ENCODE measurements at regions not wholly inside any gene's neighbourhood (a gene's known extent, or its start where the extent isn't known, plus 50 kb on each side); places are given as distances from the start of the nearest gene placed in this dataset.

DNA sequence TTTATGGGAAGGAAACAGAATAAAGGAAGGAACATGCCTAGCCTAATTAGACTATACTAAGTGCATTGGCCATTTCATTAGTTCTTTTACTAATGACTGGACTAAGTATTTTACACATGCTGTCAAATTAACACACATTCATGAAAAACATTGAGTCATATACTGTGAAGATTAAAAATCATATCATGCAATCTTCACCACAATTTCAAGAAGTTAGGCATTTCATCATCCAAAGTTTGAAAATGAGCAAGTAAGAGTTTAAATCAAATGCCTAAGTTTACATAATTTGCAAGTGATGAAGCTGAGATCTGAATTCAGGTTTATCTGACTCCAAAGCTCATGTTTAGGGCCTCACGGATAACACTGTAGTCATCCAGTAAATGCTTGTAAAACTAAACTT lies 601.0 kb downstream of the PDCD6IP start:
- H3K36me3 Mint-ChIP-seq = no peaks in the 10 kb centered on the region
- DNase-seq (ENCODE audit: low spot score) = no peak
- H3K27me3 Mint-ChIP-seq (ENCODE audit: low read depth) = no peaks in the 10 kb centered on the region; the same call in 1 of the 2 replicates
- H3K4me3 Mint-ChIP-seq = no peak overlapping the region
- ChIA-PET POLR2A (no interaction called here), CTCF (no interaction called here)
- no peak for ATAC-seq
- H3K4me1 Mint-ChIP-seq = no peaks in the 10 kb centered on the region
- TF ChIP-seq TP53 (CRISPR knock-in tag; IDR thresholded peaks at IDR 0.05) (no peak), ZNF317 (CRISPR knock-in tag; IDR thresholded peaks at IDR 0.05; ENCODE audit: borderline replicate concordance, low read depth) (no peak), ELF4 (CRISPR knock-in tag; IDR thresholded peaks at IDR 0.05; ENCODE audit: low read depth) (no peak), ZNF232 (CRISPR knock-in tag; IDR thresholded peaks at IDR 0.05) (no peak), ZNF121 (CRISPR knock-in tag; IDR thresholded peaks at IDR 0.05) (no peak), GRHL2 (CRISPR knock-in tag; IDR thresholded peaks at IDR 0.05; ENCODE audit: insufficient replicate concordance, severe bottlenecking) (no peak), ZNF396 (CRISPR knock-in tag; IDR thresholded peaks at IDR 0.05; ENCODE audit: borderline replicate concordance) (no peak), ATF1 (CRISPR knock-in tag; IDR thresholded peaks at IDR 0.05) (no peak), NFYB (CRISPR knock-in tag; conservative IDR thresholded peaks at IDR 0.05; ENCODE audit: low read depth) (no peak)
- TF ChIP-seq, protein P1, sequence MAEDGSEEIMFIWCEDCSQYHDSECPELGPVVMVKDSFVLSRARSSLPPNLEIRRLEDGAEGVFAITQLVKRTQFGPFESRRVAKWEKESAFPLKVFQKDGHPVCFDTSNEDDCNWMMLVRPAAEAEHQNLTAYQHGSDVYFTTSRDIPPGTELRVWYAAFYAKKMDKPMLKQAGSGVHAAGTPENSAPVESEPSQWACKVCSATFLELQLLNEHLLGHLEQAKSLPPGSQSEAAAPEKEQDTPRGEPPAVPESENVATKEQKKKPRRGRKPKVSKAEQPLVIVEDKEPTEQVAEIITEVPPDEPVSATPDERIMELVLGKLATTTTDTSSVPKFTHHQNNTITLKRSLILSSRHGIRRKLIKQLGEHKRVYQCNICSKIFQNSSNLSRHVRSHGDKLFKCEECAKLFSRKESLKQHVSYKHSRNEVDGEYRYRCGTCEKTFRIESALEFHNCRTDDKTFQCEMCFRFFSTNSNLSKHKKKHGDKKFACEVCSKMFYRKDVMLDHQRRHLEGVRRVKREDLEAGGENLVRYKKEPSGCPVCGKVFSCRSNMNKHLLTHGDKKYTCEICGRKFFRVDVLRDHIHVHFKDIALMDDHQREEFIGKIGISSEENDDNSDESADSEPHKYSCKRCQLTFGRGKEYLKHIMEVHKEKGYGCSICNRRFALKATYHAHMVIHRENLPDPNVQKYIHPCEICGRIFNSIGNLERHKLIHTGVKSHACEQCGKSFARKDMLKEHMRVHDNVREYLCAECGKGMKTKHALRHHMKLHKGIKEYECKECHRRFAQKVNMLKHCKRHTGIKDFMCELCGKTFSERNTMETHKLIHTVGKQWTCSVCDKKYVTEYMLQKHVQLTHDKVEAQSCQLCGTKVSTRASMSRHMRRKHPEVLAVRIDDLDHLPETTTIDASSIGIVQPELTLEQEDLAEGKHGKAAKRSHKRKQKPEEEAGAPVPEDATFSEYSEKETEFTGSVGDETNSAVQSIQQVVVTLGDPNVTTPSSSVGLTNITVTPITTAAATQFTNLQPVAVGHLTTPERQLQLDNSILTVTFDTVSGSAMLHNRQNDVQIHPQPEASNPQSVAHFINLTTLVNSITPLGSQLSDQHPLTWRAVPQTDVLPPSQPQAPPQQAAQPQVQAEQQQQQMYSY (CRISPR knock-in tag; IDR thresholded peaks at IDR 0.05) = no peak
- TF ChIP-seq, protein P2, sequence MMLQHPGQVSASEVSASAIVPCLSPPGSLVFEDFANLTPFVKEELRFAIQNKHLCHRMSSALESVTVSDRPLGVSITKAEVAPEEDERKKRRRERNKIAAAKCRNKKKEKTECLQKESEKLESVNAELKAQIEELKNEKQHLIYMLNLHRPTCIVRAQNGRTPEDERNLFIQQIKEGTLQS (CRISPR knock-in tag; conservative IDR thresholded peaks at IDR 0.05) = no peak
- peaks cover 12% of the 10 kb centered on the region for H3K9me3 Mint-ChIP-seq
- no peak overlapping the region for H3K27ac Mint-ChIP-seq

DNA sequence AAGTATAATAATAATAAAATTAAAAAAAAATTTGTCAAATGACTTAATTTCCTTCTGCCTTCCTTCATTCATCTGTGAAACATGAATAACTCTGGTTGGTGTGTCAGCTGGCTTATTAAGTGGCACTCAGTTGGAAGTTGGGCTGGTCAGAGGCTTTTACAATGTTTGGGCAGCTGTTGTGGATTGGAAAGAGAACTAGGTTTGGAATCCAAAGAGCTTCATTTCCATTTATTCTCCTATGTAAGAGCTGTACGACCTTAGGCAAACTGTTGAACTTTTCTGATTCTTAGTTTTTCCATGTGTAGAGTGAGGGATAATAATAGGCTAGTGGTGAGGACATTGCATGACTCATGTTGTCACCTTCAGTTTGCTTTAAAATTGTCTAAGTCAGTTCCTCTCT lies 606.7 kb downstream of the PDCD6IP start:
- no peak for ATAC-seq

More for the DNA sequence above, 606.7 kb downstream of the PDCD6IP start:
- Mint-ChIP-seq H3K9me3 (peaks cover 18% of the 10 kb centered on the region), H3K27ac (no peak overlapping the region), H3K36me3 (peaks cover 6% of the 10 kb centered on the region), H3K4me1 (peaks cover 33% of the 10 kb centered on the region), H3K4me3 (no peak overlapping the region), H3K27me3 (ENCODE audit: low read depth) (no peaks in the 10 kb centered on the region; the same call in 1 of the 2 replicates)
- TF ChIP-seq MXD4 (CRISPR knock-in tag; IDR thresholded peaks at IDR 0.05; ENCODE audit: borderline replicate concordance) (no peak), SP1 (CRISPR knock-in tag; conservative IDR thresholded peaks at IDR 0.05) (no peak), IRF2 (CRISPR knock-in tag; IDR thresholded peaks at IDR 0.05; ENCODE audit: borderline replicate concordance, low read depth) (no peak), HMGA2 (CRISPR knock-in tag; IDR thresholded peaks at IDR 0.05) (no peak), FOXP1 (CRISPR knock-in tag; IDR thresholded peaks at IDR 0.05; ENCODE audit: borderline replicate concordance) (no peak)
- TF ChIP-seq, protein P3, sequence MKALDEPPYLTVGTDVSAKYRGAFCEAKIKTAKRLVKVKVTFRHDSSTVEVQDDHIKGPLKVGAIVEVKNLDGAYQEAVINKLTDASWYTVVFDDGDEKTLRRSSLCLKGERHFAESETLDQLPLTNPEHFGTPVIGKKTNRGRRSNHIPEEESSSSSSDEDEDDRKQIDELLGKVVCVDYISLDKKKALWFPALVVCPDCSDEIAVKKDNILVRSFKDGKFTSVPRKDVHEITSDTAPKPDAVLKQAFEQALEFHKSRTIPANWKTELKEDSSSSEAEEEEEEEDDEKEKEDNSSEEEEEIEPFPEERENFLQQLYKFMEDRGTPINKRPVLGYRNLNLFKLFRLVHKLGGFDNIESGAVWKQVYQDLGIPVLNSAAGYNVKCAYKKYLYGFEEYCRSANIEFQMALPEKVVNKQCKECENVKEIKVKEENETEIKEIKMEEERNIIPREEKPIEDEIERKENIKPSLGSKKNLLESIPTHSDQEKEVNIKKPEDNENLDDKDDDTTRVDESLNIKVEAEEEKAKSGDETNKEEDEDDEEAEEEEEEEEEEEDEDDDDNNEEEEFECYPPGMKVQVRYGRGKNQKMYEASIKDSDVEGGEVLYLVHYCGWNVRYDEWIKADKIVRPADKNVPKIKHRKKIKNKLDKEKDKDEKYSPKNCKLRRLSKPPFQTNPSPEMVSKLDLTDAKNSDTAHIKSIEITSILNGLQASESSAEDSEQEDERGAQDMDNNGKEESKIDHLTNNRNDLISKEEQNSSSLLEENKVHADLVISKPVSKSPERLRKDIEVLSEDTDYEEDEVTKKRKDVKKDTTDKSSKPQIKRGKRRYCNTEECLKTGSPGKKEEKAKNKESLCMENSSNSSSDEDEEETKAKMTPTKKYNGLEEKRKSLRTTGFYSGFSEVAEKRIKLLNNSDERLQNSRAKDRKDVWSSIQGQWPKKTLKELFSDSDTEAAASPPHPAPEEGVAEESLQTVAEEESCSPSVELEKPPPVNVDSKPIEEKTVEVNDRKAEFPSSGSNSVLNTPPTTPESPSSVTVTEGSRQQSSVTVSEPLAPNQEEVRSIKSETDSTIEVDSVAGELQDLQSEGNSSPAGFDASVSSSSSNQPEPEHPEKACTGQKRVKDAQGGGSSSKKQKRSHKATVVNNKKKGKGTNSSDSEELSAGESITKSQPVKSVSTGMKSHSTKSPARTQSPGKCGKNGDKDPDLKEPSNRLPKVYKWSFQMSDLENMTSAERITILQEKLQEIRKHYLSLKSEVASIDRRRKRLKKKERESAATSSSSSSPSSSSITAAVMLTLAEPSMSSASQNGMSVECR (CRISPR knock-in tag; IDR thresholded peaks at IDR 0.05; ENCODE audit: borderline replicate concordance) = no peak
- TF ChIP-seq, protein P4, sequence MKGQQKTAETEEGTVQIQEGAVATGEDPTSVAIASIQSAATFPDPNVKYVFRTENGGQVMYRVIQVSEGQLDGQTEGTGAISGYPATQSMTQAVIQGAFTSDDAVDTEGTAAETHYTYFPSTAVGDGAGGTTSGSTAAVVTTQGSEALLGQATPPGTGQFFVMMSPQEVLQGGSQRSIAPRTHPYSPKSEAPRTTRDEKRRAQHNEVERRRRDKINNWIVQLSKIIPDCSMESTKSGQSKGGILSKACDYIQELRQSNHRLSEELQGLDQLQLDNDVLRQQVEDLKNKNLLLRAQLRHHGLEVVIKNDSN (CRISPR knock-in tag; IDR thresholded peaks at IDR 0.05) = no peak
- CTCF ChIA-PET = interaction anchor here (1.3 kb wide), 1 partner anchor 18 kb away, joined by 4 read pairs; no protein-coding TSS in a partner anchor
- DNase-seq (ENCODE audit: low spot score) = no peak
- POLR2A ChIA-PET = no interaction called here

Measured in WTC11 (cell line).